ENCODE measurements at regions not wholly inside any gene's neighbourhood (a gene's known extent, or its start where the extent isn't known, plus 50 kb on each side); places are given as distances from the start of the nearest gene placed in this dataset.

DNA sequence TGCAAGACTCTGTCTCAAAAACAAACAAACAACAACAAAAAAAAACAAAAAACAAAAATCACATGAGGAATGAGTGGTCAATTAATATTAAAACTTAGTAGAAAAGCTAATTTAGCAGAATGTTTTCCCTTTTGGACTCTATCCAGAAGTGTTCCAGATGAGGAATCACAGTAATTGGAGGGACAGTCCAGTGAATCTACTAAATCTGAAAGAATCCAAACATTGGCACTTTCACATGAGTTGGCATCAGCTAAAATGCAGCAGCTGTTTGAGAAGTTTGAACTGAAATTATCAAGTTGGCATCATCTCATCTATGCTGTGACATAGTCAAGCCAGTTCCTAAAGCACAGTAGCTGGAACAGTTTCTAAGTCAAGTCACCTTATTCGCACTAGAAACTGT lies 367.8 kb downstream of the PPP1R3A start:
- Histone ChIP-seq H3K27ac (ENCODE audit: low read depth in 2 of 2, low read length in 1 of 2) (no peak overlapping the region), H3K36me3 (replicated peaks in 1 of 2; ENCODE audit: control insufficient read depth in 1 of 2, insufficient read depth in 2 of 2, low read length in 1 of 2) (no peaks in the 10 kb centered on the region), H2AFZ (ENCODE audit: low read depth) (no peak overlapping the region), H3K79me2 (ENCODE audit: insufficient read depth) (no peaks in the 10 kb centered on the region), H3K4me1 (ENCODE audit: control insufficient read depth in 1 of 2, insufficient read depth in 2 of 2, low read depth in 1 of 2, low read length in 1 of 2) (no peaks in the 10 kb centered on the region), H4K20me1 (ENCODE audit: insufficient read depth) (no peaks in the 10 kb centered on the region), H3K9me2 (no peaks in the 10 kb centered on the region), H3K4me3 (ENCODE audit: low read depth in 2 of 2, low read length in 1 of 2) (no peak overlapping the region), H3K9me3 (no peaks in the 10 kb centered on the region), H3K4me2 (no peak overlapping the region), H3K9ac (no peak overlapping the region), H3K27me3 (ENCODE audit: insufficient read depth) (no peaks in the 10 kb centered on the region), H3F3A (replicated peaks; ENCODE audit: insufficient read depth) (no peaks in the 10 kb centered on the region)
- TF ChIP-seq, protein P1, sequence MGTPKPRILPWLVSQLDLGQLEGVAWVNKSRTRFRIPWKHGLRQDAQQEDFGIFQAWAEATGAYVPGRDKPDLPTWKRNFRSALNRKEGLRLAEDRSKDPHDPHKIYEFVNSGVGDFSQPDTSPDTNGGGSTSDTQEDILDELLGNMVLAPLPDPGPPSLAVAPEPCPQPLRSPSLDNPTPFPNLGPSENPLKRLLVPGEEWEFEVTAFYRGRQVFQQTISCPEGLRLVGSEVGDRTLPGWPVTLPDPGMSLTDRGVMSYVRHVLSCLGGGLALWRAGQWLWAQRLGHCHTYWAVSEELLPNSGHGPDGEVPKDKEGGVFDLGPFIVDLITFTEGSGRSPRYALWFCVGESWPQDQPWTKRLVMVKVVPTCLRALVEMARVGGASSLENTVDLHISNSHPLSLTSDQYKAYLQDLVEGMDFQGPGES (IDR thresholded peaks at IDR 0.05; ENCODE audit: low read depth, low read length), result no peak
- TF ChIP-seq NFIC (IDR thresholded peaks at IDR 0.05; ENCODE audit: borderline replicate concordance) (no peak), EZH2phosphoT487 (IDR thresholded peaks at IDR 0.05; ENCODE audit: borderline replicate concordance, low read depth) (no peak), ELF1 (IDR thresholded peaks at IDR 0.05) (no peak), SIN3A (IDR thresholded peaks at IDR 0.05; ENCODE audit: borderline replicate concordance, low read depth, low read length) (no peak), GATA2 (CRISPR knock-in tag; IDR thresholded peaks at IDR 0.05) (no peak), RFX5 (IDR thresholded peaks at IDR 0.05; ENCODE audit: low read length) (no peak), RAD21 (IDR thresholded peaks at IDR 0.05; ENCODE audit: low read length) (no peak), TAF1 (IDR thresholded peaks at IDR 0.05; ENCODE audit: borderline replicate concordance, low read depth, low read length) (no peak), NRF1 (IDR thresholded peaks at IDR 0.05; ENCODE audit: low read depth, low read length) (no peak), SMC3 (IDR thresholded peaks at IDR 0.05; ENCODE audit: low read depth, low read length) (no peak)
- TF ChIP-seq, protein P2, sequence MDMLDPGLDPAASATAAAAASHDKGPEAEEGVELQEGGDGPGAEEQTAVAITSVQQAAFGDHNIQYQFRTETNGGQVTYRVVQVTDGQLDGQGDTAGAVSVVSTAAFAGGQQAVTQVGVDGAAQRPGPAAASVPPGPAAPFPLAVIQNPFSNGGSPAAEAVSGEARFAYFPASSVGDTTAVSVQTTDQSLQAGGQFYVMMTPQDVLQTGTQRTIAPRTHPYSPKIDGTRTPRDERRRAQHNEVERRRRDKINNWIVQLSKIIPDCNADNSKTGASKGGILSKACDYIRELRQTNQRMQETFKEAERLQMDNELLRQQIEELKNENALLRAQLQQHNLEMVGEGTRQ (IDR thresholded peaks at IDR 0.05; ENCODE audit: borderline replicate concordance, low read depth, low read length), result no peak
- TF ChIP-seq, protein P3, sequence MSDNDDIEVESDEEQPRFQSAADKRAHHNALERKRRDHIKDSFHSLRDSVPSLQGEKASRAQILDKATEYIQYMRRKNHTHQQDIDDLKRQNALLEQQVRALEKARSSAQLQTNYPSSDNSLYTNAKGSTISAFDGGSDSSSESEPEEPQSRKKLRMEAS (IDR thresholded peaks at IDR 0.05; ENCODE audit: low read depth), result no peak
- TF ChIP-seq, protein P4, sequence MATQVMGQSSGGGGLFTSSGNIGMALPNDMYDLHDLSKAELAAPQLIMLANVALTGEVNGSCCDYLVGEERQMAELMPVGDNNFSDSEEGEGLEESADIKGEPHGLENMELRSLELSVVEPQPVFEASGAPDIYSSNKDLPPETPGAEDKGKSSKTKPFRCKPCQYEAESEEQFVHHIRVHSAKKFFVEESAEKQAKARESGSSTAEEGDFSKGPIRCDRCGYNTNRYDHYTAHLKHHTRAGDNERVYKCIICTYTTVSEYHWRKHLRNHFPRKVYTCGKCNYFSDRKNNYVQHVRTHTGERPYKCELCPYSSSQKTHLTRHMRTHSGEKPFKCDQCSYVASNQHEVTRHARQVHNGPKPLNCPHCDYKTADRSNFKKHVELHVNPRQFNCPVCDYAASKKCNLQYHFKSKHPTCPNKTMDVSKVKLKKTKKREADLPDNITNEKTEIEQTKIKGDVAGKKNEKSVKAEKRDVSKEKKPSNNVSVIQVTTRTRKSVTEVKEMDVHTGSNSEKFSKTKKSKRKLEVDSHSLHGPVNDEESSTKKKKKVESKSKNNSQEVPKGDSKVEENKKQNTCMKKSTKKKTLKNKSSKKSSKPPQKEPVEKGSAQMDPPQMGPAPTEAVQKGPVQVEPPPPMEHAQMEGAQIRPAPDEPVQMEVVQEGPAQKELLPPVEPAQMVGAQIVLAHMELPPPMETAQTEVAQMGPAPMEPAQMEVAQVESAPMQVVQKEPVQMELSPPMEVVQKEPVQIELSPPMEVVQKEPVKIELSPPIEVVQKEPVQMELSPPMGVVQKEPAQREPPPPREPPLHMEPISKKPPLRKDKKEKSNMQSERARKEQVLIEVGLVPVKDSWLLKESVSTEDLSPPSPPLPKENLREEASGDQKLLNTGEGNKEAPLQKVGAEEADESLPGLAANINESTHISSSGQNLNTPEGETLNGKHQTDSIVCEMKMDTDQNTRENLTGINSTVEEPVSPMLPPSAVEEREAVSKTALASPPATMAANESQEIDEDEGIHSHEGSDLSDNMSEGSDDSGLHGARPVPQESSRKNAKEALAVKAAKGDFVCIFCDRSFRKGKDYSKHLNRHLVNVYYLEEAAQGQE (IDR thresholded peaks at IDR 0.05; ENCODE audit: low read depth, low read length), result no peak
- 4% methylated on average over 1 of the region's 1 CpG for WGBS (ENCODE audit: low lambda C conversion rate)
- no peak for DNase-seq
- ChIA-PET CTCF (no interaction called here), POLR2A (no interaction called here)
